NCI-H345 (cell line): ENCODE measurements at regions not wholly inside any gene's neighbourhood (a gene's known extent, or its start where the extent isn't known, plus 50 kb on each side); places are given as distances from the start of the nearest gene placed in this dataset.

Experiments used
- DNase-seq: peaks from one replicate; lab custom pipeline; 2025; lab: John Stamatoyannopoulos, UW

- no peak for DNase-seq
Measured at GRCh38 chr3:159934216-159934615, 54.4 kb upstream of the IL12A start.

- no peak for DNase-seq
Measured at GRCh38 chr3:159936541-159936940, 52.1 kb upstream of the IL12A start.

- DNase-seq, result no peak
Measured at GRCh38 chr3:159937561-159938166, 51.0 kb upstream of the IL12A start.

- no peak for DNase-seq
Measured at GRCh38 chr3:159938714-159939113, 49.9 kb upstream of the IL12A start.
